ENCODE measurements at regions not wholly inside any gene's neighbourhood (a gene's known extent, or its start where the extent isn't known, plus 50 kb on each side); places are given as distances from the start of the nearest gene placed in this dataset.

DNA sequence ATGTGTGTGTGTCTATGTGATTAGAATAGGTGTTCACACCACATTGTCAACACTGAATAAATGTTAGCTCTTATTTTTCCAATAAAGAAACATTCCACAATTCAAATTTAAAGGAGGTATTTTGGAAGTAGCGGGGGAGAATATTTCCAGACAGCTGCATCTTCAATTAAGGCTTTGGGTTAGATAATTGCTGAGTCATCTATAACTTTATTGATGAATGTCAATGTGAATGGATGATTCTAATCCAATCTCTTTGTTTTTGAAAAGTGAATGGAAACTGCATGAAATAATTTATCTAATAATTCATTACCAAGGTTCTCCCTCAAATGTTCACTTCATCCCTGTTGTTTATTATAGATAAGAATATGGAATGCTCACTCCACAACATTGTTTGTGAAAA lies 625.2 kb downstream of the IRS1 start (continued):
- TF ChIP-seq, protein P1, sequence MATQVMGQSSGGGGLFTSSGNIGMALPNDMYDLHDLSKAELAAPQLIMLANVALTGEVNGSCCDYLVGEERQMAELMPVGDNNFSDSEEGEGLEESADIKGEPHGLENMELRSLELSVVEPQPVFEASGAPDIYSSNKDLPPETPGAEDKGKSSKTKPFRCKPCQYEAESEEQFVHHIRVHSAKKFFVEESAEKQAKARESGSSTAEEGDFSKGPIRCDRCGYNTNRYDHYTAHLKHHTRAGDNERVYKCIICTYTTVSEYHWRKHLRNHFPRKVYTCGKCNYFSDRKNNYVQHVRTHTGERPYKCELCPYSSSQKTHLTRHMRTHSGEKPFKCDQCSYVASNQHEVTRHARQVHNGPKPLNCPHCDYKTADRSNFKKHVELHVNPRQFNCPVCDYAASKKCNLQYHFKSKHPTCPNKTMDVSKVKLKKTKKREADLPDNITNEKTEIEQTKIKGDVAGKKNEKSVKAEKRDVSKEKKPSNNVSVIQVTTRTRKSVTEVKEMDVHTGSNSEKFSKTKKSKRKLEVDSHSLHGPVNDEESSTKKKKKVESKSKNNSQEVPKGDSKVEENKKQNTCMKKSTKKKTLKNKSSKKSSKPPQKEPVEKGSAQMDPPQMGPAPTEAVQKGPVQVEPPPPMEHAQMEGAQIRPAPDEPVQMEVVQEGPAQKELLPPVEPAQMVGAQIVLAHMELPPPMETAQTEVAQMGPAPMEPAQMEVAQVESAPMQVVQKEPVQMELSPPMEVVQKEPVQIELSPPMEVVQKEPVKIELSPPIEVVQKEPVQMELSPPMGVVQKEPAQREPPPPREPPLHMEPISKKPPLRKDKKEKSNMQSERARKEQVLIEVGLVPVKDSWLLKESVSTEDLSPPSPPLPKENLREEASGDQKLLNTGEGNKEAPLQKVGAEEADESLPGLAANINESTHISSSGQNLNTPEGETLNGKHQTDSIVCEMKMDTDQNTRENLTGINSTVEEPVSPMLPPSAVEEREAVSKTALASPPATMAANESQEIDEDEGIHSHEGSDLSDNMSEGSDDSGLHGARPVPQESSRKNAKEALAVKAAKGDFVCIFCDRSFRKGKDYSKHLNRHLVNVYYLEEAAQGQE (IDR thresholded peaks at IDR 0.05; ENCODE audit: unreplicated experiment): no peak
- TF ChIP-seq CREB1 (CRISPR knock-in tag; IDR thresholded peaks at IDR 0.05; ENCODE audit: low read depth) (no peak), ETS1 (IDR thresholded peaks at IDR 0.05) (no peak), STAT1 (IDR thresholded peaks at IDR 0.05; ENCODE audit: unreplicated experiment) (no peak), EZH2 (IDR thresholded peaks at IDR 0.05; ENCODE audit: low read depth, unreplicated experiment) (no peak), CTCF (conservative IDR thresholded peaks at IDR 0.05; ENCODE audit: low read depth in 2 of 2) (no peak), EZH2phosphoT487 (IDR thresholded peaks at IDR 0.05; ENCODE audit: unreplicated experiment) (no peak), JUNB (IDR thresholded peaks at IDR 0.05; ENCODE audit: unreplicated experiment) (no peak)

DNA sequence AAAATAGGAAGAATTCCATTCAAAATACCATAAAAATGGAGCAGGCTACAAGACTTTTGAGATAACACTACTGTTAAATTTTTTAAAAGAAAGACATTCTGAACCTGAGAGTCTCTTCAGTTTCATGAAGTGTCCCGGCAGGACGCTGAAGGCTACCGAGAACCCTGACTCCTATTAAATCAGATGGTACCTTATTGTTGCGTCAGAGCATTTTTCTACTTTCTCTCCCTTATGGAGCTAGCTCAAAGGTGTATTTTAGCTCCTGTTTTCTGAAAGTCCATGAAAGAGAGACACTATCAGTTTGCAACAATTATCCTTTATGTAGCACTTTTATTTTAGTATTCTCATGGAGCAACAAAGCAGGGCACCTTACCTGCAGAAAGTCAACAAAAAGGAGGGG lies 626.7 kb downstream of the IRS1 start:
- H2AFZ ChIP-seq: no peak overlapping the region
- H3K4me1 ChIP-seq (ENCODE audit: insufficient read depth): peaks cover 8% of the 10 kb centered on the region; the same call in 1 of the 2 replicates
- H3K36me3 ChIP-seq (ENCODE audit: insufficient read depth): no peaks in the 10 kb centered on the region
- no peaks in the 10 kb centered on the region for H3K27me3 Mint-ChIP-seq (ENCODE audit: insufficient read depth, low read depth, poor library complexity)
- H3K4me2 ChIP-seq: no peak overlapping the region
- DNase-seq (ENCODE audit: low spot score) (no peak), ATAC-seq (no peak)
- no peak overlapping the region for H3K4me3 ChIP-seq
- H3K27ac ChIP-seq (ENCODE audit: low read depth): no peak overlapping the region
- H3K9me3 Mint-ChIP-seq: no peaks in the 10 kb centered on the region
- peaks cover 11% of the 10 kb centered on the region; the same call in 2 of the 3 replicates for H3K4me1 Mint-ChIP-seq
- no peaks in the 10 kb centered on the region for H3F3A ChIP-seq (replicated peaks; ENCODE audit: low read depth)
- H3K9me2 ChIP-seq (ENCODE audit: insufficient read depth): no peaks in the 10 kb centered on the region; the same call in 1 of the 2 replicates
- no peaks in the 10 kb centered on the region for H4K20me1 ChIP-seq (replicated peaks; ENCODE audit: insufficient read depth)
- H3K4me3 Mint-ChIP-seq: no peak overlapping the region
- no peaks in the 10 kb centered on the region; the same call in 2 of the 3 replicates for H3K36me3 Mint-ChIP-seq (ENCODE audit: low read depth)
- H3K27me3 ChIP-seq (ENCODE audit: insufficient read depth): no peaks in the 10 kb centered on the region
- H3K79me2 ChIP-seq (replicated peaks; ENCODE audit: insufficient read depth): no peaks in the 10 kb centered on the region
- H3K27ac Mint-ChIP-seq: no peak overlapping the region
- TF ChIP-seq NANOG (IDR thresholded peaks at IDR 0.05; ENCODE audit: borderline replicate concordance) (no peak), CTCF (conservative IDR thresholded peaks at IDR 0.05; ENCODE audit: low read depth in 2 of 2) (no peak), ETS1 (IDR thresholded peaks at IDR 0.05) (no peak), ZNF331 (CRISPR knock-in tag; IDR thresholded peaks at IDR 0.05; ENCODE audit: low read depth) (no peak), POLR2AphosphoS5 (IDR thresholded peaks at IDR 0.05; ENCODE audit: low read depth) (no peak), ZNF114 (CRISPR knock-in tag; IDR thresholded peaks at IDR 0.05) (no peak), CREB1 (CRISPR knock-in tag; IDR thresholded peaks at IDR 0.05; ENCODE audit: low read depth) (no peak)
